ENCODE measurements at regions not wholly inside any gene's neighbourhood (a gene's known extent, or its start where the extent isn't known, plus 50 kb on each side); places are given as distances from the start of the nearest gene placed in this dataset.

DNA sequence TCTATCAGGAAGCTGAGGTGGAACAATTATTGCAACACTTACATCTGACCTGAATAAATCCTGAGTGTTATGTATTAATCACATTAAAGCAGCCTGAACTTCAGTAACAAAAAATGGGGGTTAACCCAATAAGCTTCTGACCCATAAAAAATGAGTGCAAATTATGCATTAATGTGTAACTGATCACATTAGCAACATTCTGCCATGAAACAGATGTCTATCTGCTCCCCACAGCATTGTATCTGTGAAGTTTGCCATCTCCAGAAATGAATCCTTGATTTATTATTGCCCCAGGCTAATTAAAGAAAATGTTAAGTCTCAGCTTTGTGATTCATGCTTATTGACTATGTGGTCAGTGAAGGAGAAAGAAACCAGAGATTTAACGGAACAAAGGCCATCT lies 304.9 kb downstream of the PCDH20 start (continued):
- TF ChIP-seq KDM4A (IDR thresholded peaks at IDR 0.05; ENCODE audit: low read depth, low read length, severe bottlenecking) (no peak), CBX5 (IDR thresholded peaks at IDR 0.05; ENCODE audit: low read depth, low read length) (no peak), SIRT6 (IDR thresholded peaks at IDR 0.05; ENCODE audit: low read length) (no peak), CBX8 (IDR thresholded peaks at IDR 0.05; ENCODE audit: borderline replicate concordance, low read depth, low read length) (no peak)
- TF ChIP-seq, protein P1, sequence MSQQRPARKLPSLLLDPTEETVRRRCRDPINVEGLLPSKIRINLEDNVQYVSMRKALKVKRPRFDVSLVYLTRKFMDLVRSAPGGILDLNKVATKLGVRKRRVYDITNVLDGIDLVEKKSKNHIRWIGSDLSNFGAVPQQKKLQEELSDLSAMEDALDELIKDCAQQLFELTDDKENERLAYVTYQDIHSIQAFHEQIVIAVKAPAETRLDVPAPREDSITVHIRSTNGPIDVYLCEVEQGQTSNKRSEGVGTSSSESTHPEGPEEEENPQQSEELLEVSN (IDR thresholded peaks at IDR 0.05) = no peak
